Upper lobe of left lung (tissue), 4 donors: ENCODE measurements at regions not wholly inside any gene's neighbourhood (a gene's known extent, or its start where the extent isn't known, plus 50 kb on each side); places are given as distances from the start of the nearest gene placed in this dataset.

Experiments used
- CTCF ChIP-seq, 6 experiments: fragments of 450-650 bp in 4 of 6; fragments of 200-600 bp in 2 of 6; sonication (generic) in 2 of 6; IDR thresholded peaks; one replicate each; pipeline ENCODE4 v1.5.1; 2016 to 2019; ENCODE audit warnings: antibody characterized with exemption in 6 of 6
- EP300 ChIP-seq, 4 donors: sonication (generic); formaldehyde crosslinking; IDR thresholded peaks; one replicate each; pipeline ENCODE4 v1.5.1; 2017; ENCODE audit warnings: antibody characterized with exemption in 4 of 4, control low read depth in 2 of 4
- POLR2A ChIP-seq, 4 donors: fragments of 450-650 bp; IDR thresholded peaks; one replicate each; pipeline ENCODE4 v1.5.1; 2016 to 2017; ENCODE audit warnings: antibody characterized with exemption in 4 of 4, mild to moderate bottlenecking in 2 of 4
- POLR2AphosphoS5 ChIP-seq, 2 donors: sonication (generic); formaldehyde crosslinking; IDR thresholded peaks; one replicate each; pipeline ENCODE4 v1.5.1; 2017; ENCODE audit warnings: antibody characterized with exemption in 2 of 2

GRCh38 chr1:5416518-5416917, 575.7 kb downstream of the NPHP4 start:
- TF ChIP-seq CTCF (IDR thresholded peaks at IDR 0.05) (no peak), POLR2A (IDR thresholded peaks at IDR 0.05) (no peak), POLR2AphosphoS5 (IDR thresholded peaks at IDR 0.05) (no peak), EP300 (IDR thresholded peaks at IDR 0.05) (no peak)
